ENCODE measurements at regions not wholly inside any gene's neighbourhood (a gene's known extent, or its start where the extent isn't known, plus 50 kb on each side); places are given as distances from the start of the nearest gene placed in this dataset.

GRCh38 chr6:4212588-4212987 is 77.2 kb upstream of the ECI2 start:
- TF ChIP-seq CTCF (IDR thresholded peaks at IDR 0.05) (no peak), POLR2AphosphoS5 (IDR thresholded peaks at IDR 0.05) (no peak), EP300 (IDR thresholded peaks at IDR 0.05) (no peak), POLR2A (IDR thresholded peaks at IDR 0.05) (no peak)

Data from stomach (tissue), 4 donors.